Endothelial cell of umbilical vein (primary cell): ENCODE measurements at regions not wholly inside any gene's neighbourhood (a gene's known extent, or its start where the extent isn't known, plus 50 kb on each side); places are given as distances from the start of the nearest gene placed in this dataset.

Experiments used
- EZH2 ChIP-seq: IDR thresholded peaks from 2 replicates; pipeline ENCODE4 v1.6.1; 2012; ENCODE audit warnings: borderline replicate concordance, low read depth, mild to moderate bottlenecking, moderate library complexity, low read length, inconsistent platforms; ENCODE audit not compliant: severe bottlenecking
- FOS ChIP-seq: IDR thresholded peaks from 2 replicates; pipeline ENCODE4 v1.6.1; 2011; ENCODE audit warnings: mild to moderate bottlenecking, low read length, moderate library complexity, borderline replicate concordance; ENCODE audit not compliant: insufficient read depth
- JUN ChIP-seq: IDR thresholded peaks from 2 replicates; pipeline ENCODE4 v1.6.1; 2011; ENCODE audit warnings: borderline replicate concordance, low read depth; ENCODE audit not compliant: insufficient read length, insufficient read depth
- POLR2A ChIP-seq: IDR thresholded peaks from 2 replicates; pipeline ENCODE4 v1.6.1; 2012; ENCODE audit warnings: low read depth, mild to moderate bottlenecking, control low read depth, low read length
- POLR2AphosphoS5 ChIP-seq: IDR thresholded peaks from 2 replicates; pipeline ENCODE4 v1.6.1; 2012; ENCODE audit warnings: low read depth, mild to moderate bottlenecking, control low read depth, low read length, moderate library complexity; ENCODE audit not compliant: insufficient read depth
- TF ChIP-seq, protein P1 (sequence below), 2 donors: IDR thresholded peaks; 1 replicate in 1 of 2; 2 replicates in 1 of 2; pipeline ENCODE4 v1.5.1; 2011; ENCODE audit warnings: low read length in 2 of 2, mild to moderate bottlenecking in 2 of 2, moderate library complexity in 2 of 2, control low read depth in 1 of 2, inconsistent platforms in 1 of 2, low read depth in 1 of 2; ENCODE audit not compliant: insufficient read depth in 1 of 2; ENCODE audit errors: extremely low read depth in 1 of 2
- TF ChIP-seq, protein P2 (sequence below): IDR thresholded peaks from 2 replicates; pipeline ENCODE4 v1.6.1; 2011; ENCODE audit not compliant: insufficient read depth, insufficient read length

DNA sequence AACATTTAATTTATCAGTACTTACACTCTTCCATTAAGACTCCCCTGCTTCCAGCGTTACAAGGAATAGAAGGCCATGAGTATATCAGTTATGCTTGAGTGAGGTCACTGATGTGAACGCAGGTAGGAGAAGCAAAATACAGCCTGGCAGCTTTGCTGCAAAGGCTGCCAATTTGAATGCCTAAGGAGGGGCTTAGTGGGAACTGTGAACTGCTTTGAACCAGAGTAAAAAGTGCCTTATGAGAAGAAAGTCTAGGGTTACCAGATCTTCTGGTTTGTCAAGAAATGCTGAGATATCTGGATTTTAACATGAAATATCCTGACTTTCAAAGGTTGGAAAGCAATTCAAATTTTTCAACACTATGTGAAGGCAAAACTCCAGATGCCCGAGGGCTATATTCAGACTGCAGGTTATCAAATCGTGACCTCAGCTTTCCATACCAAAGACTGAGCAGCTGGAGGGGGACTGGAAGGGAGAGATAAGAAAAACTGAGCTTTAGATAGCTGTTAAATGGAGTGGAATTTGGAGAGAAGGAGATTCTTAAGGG, 446.3 kb upstream of the NECTIN3 start:
- TF ChIP-seq, protein P1, sequence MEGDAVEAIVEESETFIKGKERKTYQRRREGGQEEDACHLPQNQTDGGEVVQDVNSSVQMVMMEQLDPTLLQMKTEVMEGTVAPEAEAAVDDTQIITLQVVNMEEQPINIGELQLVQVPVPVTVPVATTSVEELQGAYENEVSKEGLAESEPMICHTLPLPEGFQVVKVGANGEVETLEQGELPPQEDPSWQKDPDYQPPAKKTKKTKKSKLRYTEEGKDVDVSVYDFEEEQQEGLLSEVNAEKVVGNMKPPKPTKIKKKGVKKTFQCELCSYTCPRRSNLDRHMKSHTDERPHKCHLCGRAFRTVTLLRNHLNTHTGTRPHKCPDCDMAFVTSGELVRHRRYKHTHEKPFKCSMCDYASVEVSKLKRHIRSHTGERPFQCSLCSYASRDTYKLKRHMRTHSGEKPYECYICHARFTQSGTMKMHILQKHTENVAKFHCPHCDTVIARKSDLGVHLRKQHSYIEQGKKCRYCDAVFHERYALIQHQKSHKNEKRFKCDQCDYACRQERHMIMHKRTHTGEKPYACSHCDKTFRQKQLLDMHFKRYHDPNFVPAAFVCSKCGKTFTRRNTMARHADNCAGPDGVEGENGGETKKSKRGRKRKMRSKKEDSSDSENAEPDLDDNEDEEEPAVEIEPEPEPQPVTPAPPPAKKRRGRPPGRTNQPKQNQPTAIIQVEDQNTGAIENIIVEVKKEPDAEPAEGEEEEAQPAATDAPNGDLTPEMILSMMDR (IDR thresholded peaks at IDR 0.05; ENCODE audit: extremely low read depth in 1 of 2, insufficient read depth in 1 of 2, low read depth in 1 of 2, low read length in 2 of 2) = no peak
- no peak for TF ChIP-seq POLR2A
- TF ChIP-seq FOS = no peak
- no peak for TF ChIP-seq EZH2
- TF ChIP-seq JUN = no peak
- TF ChIP-seq, protein P2, sequence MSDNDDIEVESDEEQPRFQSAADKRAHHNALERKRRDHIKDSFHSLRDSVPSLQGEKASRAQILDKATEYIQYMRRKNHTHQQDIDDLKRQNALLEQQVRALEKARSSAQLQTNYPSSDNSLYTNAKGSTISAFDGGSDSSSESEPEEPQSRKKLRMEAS = no peak
- TF ChIP-seq POLR2AphosphoS5 = no peak
